ENCODE measurements at regions not wholly inside any gene's neighbourhood (a gene's known extent, or its start where the extent isn't known, plus 50 kb on each side); places are given as distances from the start of the nearest gene placed in this dataset.

DNA sequence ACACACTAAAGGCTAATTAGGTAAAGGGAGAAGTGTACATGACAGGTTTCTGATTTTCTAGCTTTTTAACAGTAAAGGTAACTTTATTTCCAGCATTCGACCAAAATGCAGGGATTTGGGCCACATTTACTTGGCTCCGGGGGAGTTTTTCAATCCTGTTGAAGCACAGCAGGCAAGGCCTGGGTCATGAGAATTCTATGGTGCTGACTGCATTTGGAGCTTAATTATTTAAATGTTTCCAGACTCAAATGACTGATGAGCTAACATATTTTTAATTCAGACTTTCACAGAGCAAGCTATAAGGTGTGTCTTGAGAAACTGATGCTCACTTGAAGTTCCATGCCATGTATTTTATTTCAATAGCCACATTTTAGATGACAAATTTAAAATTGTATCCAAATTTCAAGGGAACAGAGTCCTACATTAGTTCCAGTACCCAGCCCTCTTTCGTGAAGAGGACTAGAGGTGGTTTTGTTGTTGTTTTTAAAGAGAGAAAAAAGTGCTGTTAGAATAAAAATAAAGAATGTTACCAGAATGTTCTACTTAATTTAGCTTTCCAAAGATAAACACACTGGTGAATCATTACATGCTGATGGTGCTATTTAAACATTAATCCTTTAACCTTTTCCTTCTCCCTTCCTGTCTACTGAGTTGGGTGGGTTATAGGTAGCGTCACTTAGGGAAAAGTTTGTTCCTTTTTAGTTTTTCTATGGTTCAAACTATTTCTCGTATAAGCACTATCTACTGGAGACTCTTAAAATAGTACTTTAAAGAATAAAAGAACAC is 82.3 kb upstream of the PHACTR2 start:
- no peak for DNase-seq (ENCODE audit: low spot score)

GRCh38 chr6:143594647-143595046 is 83.1 kb upstream of the PHACTR2 start:
- no peak for DNase-seq (ENCODE audit: low spot score)

DNA sequence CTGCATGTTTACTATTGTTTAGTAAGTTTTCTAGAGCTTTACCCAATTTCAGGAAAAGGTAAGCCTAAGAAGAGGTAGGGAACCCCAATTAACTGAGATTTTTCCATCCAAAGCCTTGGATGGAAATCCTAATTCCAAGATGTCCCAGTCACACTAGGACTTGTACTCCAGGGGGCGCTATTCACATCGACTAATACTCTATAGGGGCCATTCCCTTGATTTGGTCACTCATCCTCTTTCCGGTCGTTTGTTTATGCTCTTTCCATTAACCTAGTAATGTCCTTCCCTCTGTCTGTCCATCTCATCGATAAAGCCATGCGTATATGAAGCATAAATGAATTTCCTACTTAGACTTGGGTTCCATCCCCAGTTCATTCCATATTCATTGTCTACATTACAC is 80.8 kb upstream of the FUCA2 start:
- no peak for DNase-seq (ENCODE audit: low spot score)

DNA sequence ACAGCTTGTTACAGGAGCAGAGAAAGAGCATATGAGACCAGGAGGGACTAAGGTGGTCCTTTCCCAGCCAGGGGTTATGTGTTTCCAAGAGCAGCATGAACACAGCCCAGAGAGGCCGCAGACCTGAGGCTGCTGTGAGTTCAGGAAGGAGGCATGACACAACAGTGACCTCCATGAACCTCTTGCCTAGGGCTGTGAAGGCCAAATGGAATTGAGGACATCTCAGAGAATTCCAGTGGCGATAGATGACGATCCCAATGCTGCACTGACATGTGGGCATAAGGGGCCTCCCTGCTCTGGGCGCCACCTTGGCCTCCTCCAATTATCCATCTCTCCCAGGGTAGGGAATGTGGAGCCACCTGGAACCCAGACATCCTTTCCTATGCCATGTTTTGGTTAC is 79.9 kb upstream of the FUCA2 start:
- no peak for DNase-seq (ENCODE audit: low spot score)

- DNase-seq (ENCODE audit: low spot score), result no peak
Observed at GRCh38 chr6:143589162-143589561, 77.6 kb upstream of the FUCA2 start.

GRCh38 chr6:143586557-143586956 is 75.0 kb upstream of the FUCA2 start:
- no peak for DNase-seq (ENCODE audit: low spot score)

DNA sequence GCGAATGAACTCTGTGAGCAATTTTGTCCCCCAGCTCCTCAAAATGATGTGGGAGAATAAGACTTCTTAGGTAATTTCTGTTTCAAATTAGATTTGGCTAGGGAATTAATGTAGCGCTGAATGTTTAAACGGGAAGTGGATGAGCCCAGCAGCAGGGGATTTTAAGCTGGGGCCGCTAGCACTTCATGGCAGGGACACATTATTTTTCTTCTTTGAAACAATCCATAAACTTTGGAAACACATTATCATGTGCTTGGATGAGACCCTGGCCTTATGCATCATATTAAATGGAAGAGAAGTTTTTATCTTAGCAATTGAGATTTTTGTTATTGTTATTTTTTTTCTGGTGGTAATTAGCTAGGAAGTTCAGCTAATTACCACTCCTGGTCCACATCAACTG is 74.2 kb upstream of the FUCA2 start:
- no peak for DNase-seq (ENCODE audit: low spot score)

DNA sequence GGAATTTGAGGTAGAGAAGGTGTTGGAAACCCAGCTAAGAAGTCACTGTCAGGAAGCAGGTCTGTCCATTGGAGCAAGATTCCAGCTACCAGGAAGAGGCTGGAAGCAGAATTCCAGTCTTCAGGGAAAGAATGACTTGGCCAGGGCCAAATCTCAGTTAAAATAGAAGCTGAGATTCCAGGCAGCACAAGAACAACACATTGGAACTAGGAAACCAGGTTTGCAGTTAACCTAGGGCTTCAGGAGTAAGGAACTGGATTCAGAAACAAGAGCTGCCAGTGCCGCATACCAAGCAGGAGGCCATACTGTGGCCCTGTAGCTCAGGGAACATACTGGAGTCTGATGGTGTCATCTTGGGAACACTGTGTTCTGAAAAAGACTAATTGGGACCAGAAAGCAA is 73.7 kb upstream of the FUCA2 start:
- DNase-seq (ENCODE audit: low spot score), result no peak

DNA sequence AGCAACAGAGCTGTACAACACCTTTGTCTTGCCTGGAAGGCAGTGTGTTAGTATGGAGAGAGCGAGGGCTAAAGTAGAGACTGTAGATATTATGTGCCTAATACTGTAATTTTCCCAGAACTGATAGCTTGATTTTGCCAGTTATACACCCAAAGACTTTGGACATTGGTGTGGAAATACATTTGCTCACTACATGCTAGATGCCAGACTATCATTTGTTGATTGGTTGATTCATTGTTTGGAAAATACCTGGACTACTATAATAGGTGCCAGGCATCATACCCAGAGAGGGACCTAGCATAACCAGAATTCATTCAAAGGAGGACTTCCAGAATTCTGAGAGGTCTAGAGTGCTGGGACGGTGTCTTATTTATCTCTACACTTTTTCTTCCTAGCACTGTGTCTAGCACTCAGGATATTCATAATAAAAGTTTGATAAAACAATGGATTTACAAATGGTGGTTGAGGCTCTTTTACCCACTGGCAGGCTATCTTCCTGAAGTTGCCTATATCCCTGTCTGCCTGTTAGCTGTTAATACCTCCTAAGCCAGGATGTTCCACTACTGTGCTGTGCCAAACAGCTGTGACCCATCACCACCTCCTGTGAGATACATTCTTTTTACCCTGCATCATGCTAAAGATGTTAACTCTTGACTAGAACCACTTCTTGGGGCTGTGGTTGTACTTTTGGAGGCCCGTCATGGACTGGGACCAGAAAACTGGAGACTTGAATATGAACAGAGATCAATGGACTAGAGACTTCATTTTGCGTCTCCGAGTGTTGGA is 72.2 kb upstream of the FUCA2 start:
- no peak for DNase-seq (ENCODE audit: low spot score)

GRCh38 chr6:143581835-143582480 is 70.4 kb upstream of the FUCA2 start:
- DNase-seq (ENCODE audit: low spot score), result no peak

DNA sequence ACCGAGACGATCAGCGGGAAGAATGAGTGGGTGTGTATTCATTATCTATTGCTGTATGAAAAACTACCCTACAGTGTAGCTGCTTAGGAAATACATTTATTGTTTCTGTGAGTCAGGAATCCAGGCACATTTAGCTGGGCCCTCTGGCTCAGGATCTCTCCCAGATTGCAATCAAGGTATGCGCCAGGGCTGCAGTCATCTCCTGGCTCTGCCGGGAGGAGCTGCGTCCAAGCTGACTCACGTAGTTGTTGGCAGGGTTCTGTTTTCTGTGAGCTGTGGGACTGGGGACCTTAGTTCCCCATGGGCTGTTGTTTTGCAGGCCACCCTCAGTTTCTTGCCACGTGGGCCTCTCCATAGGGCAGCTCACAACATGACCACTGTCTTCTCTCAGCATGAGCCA is 68.2 kb upstream of the FUCA2 start:
- no peak for DNase-seq (ENCODE audit: low spot score)

DNA sequence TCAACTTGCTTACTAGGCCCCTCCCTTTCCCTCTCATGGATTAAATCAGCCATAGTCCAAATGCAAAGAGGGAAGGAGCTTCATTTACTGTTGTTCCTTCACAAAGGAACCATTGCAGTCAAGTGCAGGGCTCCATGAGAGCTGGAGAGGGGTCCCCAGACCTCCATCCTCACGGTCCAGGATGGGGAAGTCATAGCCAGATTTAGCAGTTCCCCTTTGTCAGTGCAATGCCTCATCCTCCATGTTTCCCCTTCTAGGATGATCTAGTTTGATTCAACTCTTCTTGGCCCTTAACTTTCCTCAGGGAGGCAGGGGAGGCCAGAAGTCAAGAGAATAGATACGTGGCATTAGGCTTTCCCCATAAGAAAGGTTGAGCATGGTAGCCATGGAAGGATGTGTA is 66.5 kb upstream of the FUCA2 start:
- DNase-seq (ENCODE audit: low spot score), result no peak

DNA sequence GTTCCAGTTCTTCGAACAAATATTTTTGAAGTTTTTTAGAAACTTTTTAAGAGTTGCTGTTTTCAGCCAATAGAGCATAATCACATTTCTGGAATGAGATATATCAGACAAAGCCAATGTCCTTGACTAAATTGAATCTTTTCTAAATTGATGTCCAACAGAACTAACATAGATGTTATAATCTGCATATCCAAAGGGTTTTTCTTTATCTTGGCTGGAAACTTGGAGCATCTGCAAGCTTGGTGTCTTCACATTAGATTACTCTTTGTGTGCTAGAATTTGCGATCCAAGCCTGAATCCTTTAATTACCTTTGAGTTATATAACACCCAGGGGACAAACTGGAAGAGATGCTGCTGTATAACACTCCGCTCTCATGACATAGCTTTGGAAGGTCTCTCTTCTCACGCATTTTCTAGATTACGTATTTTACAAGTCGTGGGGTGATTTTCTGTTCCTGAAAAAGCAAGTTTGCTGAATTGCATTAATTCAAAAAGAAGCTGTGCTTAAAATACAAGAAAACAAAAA is 64.4 kb upstream of the FUCA2 start:
- no peak for DNase-seq (ENCODE audit: low spot score)

DNA sequence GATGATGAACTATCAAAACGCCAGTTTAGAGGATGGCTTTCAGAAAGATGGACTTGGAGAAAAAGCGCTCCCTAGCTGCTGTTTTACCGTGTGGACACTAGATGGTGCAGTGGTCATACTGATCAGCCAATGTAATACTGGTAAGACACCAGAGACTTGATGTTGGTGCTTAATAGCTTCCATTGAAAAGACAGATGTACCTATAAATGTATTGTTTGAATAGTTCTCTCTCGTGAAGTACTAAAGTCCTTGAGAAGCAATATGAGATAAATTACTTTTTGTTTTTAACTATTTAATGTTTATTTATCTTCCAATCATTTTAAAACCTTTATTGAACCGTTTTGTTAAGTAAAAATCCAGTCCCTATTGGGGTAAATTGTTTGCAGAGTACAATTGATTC is 63.9 kb upstream of the FUCA2 start:
- peak; percentile 90 for DNase-seq (ENCODE audit: low spot score)

GRCh38 chr6:143570147-143570853 is 58.8 kb upstream of the FUCA2 start:
- no peak for DNase-seq (ENCODE audit: low spot score)

DNA sequence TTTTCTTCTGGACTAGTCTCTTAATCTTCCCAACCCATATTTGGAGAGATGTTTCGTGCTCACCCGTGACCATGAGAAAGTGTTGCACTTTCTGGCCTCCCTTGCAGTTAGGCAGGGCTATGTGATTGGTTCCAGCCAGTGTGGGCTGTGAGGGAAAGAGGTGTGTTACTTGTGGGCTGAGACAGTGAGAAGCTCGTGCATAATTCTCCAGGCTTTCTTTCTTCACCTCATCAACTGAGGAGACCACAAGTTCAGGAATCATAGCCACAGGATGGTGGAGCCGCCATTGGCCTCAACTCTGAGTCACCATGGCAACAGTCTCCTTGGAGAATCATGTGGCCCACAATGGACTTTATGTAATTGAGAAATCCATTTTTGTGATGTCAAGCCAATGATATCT is 57.5 kb upstream of the FUCA2 start:
- no peak for DNase-seq (ENCODE audit: low spot score)

- no peak for DNase-seq (ENCODE audit: low spot score)
Observed at GRCh38 chr6:143564484-143565017, 53.0 kb upstream of the FUCA2 start.

DNA sequence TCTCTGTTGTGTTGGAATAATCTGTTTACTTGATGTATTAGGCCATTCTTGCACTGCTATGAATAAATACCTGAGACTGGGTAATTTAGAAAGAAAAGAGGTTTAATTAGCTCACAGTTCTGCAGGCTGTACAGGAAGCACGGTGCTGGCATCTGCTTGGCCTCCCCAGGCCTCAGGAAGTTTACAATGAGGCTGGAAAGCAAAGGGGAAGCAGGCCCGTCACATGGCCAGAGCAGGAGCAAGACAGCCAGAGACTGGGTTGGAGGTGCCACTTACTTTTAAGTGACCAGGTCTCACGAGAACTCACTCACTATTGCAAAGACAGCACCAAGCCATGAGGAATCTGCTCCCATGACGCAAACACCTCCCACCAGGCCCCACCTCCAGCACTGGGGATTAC is 50.6 kb upstream of the FUCA2 start:
- DNase-seq (ENCODE audit: low spot score), result no peak
